BJ (cell line): ENCODE measurements at regions not wholly inside any gene's neighbourhood (a gene's known extent, or its start where the extent isn't known, plus 50 kb on each side); places are given as distances from the start of the nearest gene placed in this dataset.

Source experiments
- CTCF ChIA-PET: fragments of 350-600 bp; formaldehyde crosslinking; extraction: SDS; loops from one replicate; lab custom pipeline; 2021; ENCODE audit warnings: antibody characterized with exemption, inconsistent platforms; lab: Yijun Ruan, JAX
- POLR2A ChIA-PET: fragments of 300-600 bp; sonication (Branson Sonifier 250); formaldehyde crosslinking; extraction: SDS; loops from one replicate; lab custom pipeline; 2021; ENCODE audit warnings: antibody characterized with exemption; lab: Charles Lee
- DNase-seq: peaks from one replicate; pipeline ENCODE4 v3.0.0-alpha.2; 2011; ENCODE audit warnings: low read depth
- H3K27me3 ChIP-seq: 2 replicates; pipeline ENCODE4 v1.6.0; 2011; ENCODE audit warnings: low read length; ENCODE audit not compliant: control insufficient read depth, insufficient read depth
- H3K36me3 ChIP-seq: 2 replicates; pipeline ENCODE4 v1.5.1; 2011; ENCODE audit warnings: low read length; ENCODE audit not compliant: control insufficient read depth, insufficient read depth
- H3K4me3 ChIP-seq: 2 replicates; pipeline ENCODE4 v1.5.1; 2011; ENCODE audit warnings: low read depth, mild to moderate bottlenecking, control low read depth, low read length
- CTCF ChIP-seq: IDR thresholded peaks from 2 replicates; pipeline ENCODE4 v1.5.1; 2011; ENCODE audit warnings: low read depth, mild to moderate bottlenecking, control low read depth, inconsistent platforms, low read length, moderate library complexity; ENCODE audit not compliant: insufficient read depth

- ChIA-PET POLR2A (no interaction called here), CTCF (no interaction called here)
- Histone ChIP-seq H3K36me3 (no peaks in the 10 kb centered on the region), H3K4me3 (no peak overlapping the region), H3K27me3 (no peaks in the 10 kb centered on the region)
- no peak for TF ChIP-seq CTCF
- DNase-seq = no peak
Observed at GRCh38 chr1:14215151-14215550, 383.3 kb upstream of the KAZN start.

- CTCF ChIA-PET = no interaction called here
- no peaks in the 10 kb centered on the region for H3K27me3 ChIP-seq
- no peaks in the 10 kb centered on the region for H3K36me3 ChIP-seq
- no peak overlapping the region for H3K4me3 ChIP-seq
- no peak for DNase-seq
- no peak for TF ChIP-seq CTCF
- POLR2A ChIA-PET = no interaction called here
Observed at GRCh38 chr1:14217384-14217783, 381.1 kb upstream of the KAZN start.

GRCh38 chr1:14220324-14220723 lies 378.2 kb upstream of the KAZN start:
- CTCF ChIA-PET = no interaction called here
- H3K27me3 ChIP-seq = no peaks in the 10 kb centered on the region
- no peak for DNase-seq
- POLR2A ChIA-PET = no interaction called here
- no peak overlapping the region for H3K4me3 ChIP-seq
- no peak for TF ChIP-seq CTCF
- no peaks in the 10 kb centered on the region for H3K36me3 ChIP-seq

GRCh38 chr1:14220811-14221210 lies 377.7 kb upstream of the KAZN start:
- TF ChIP-seq CTCF = no peak
- no peak overlapping the region for H3K4me3 ChIP-seq
- no peaks in the 10 kb centered on the region for H3K36me3 ChIP-seq
- H3K27me3 ChIP-seq = no peaks in the 10 kb centered on the region
- no peak for DNase-seq
- CTCF ChIA-PET = no interaction called here
- POLR2A ChIA-PET = no interaction called here

- no peaks in the 10 kb centered on the region for H3K36me3 ChIP-seq
- CTCF ChIA-PET = no interaction called here
- TF ChIP-seq CTCF = no peak
- H3K4me3 ChIP-seq = no peak overlapping the region
- DNase-seq = no peak
- H3K27me3 ChIP-seq = no peaks in the 10 kb centered on the region
- POLR2A ChIA-PET = no interaction called here
Observed at GRCh38 chr1:14222086-14222485, 376.4 kb upstream of the KAZN start.

GRCh38 chr1:14228677-14229076 lies 369.8 kb upstream of the KAZN start:
- no peak for TF ChIP-seq CTCF
- CTCF ChIA-PET = no interaction called here
- Histone ChIP-seq H3K4me3 (no peak overlapping the region), H3K36me3 (no peaks in the 10 kb centered on the region), H3K27me3 (no peaks in the 10 kb centered on the region)
- POLR2A ChIA-PET = no interaction called here
- DNase-seq = no peak
